K562 (cell line): ENCODE measurements at regions not wholly inside any gene's neighbourhood (a gene's known extent, or its start where the extent isn't known, plus 50 kb on each side); places are given as distances from the start of the nearest gene placed in this dataset.

Experiments
- ATAC-seq: fragments of 200-7000 bp; cut with Tn5 transposase; 3 replicates; pipeline ENCODE4 v1.9.1; 2020; ENCODE audit warnings: moderate library complexity
- BruUV-seq: library from RNA; stranded (reverse); fragments of 400-500 nt; replicated peaks from 2 replicates; lab custom pipeline; 2021; lab: Mats Ljungman, UMichigan
- CTCF ChIA-PET: fragments of 300-600 bp; formaldehyde crosslinking; extraction: SDS; loops from one replicate; lab custom pipeline; 2021; ENCODE audit warnings: low intra/inter-chr PET ratio; lab: Yijun Ruan, JAX
- POLR2A ChIA-PET: fragments of 300-600, 350-650 bp; sonication (Branson Sonifier 250); formaldehyde crosslinking; extraction: SDS; loops from one replicate; lab custom pipeline; 2021; ENCODE audit warnings: antibody characterized with exemption, inconsistent platforms; lab: Yijun Ruan, JAX
- DNase-seq, 4 experiments: peaks; one replicate each; pipeline versions ENCODE4 v3.0.0 to v3.0.0-alpha.2; 2011 to 2018; ENCODE audit warnings: low spot score in 3 of 4, mixed read lengths in 3 of 4; ENCODE audit errors: extremely low read depth in 1 of 4
- FAIRE-seq: peaks from 2 replicates; lab custom pipeline; 2011; peaks lifted over from hg19 to GRCh38; lab: Jason Lieb, UNC
- H2AFZ ChIP-seq: 2 replicates; pipeline ENCODE4 v1.6.0; 2011; ENCODE audit warnings: low read depth, low read length, control low read depth, inconsistent platforms
- H3K27ac ChIP-seq: fragments of 200-600 bp; 3 replicates; pipeline ENCODE4 v1.8.0; 2011; ENCODE audit warnings: low read depth, mild to moderate bottlenecking, control low read depth, inconsistent platforms, low read length, moderate library complexity, mixed read lengths; ENCODE audit errors: extremely low read depth
- H3K27me3 ChIP-seq, 2 experiments: fragments of 300-600 bp in 1 of 2; 2 replicates in 1 of 2; 3 replicates in 1 of 2; pipeline versions ENCODE4 v1.6.0 to v1.8.0; 2011; ENCODE audit warnings: inconsistent platforms in 2 of 2, low read length in 2 of 2, mild to moderate bottlenecking in 1 of 2, mixed read lengths in 1 of 2, moderate library complexity in 1 of 2; ENCODE audit not compliant: control insufficient read depth in 2 of 2, insufficient read depth in 2 of 2
- H3K36me3 ChIP-seq: fragments of 300-600 bp; 3 replicates; pipeline ENCODE4 v1.8.0; 2011; ENCODE audit warnings: mild to moderate bottlenecking, low read length, inconsistent platforms; ENCODE audit not compliant: control insufficient read depth, insufficient read depth
- H3K4me1 ChIP-seq, 2 experiments: fragments of 200-600 bp in 1 of 2; replicated peaks in 1 of 2; 2 replicates in 1 of 2; 3 replicates in 1 of 2; pipeline versions ENCODE4 v1.5.1 to v1.8.0; 2011; ENCODE audit warnings: inconsistent platforms in 2 of 2, low read length in 2 of 2, mild to moderate bottlenecking in 1 of 2, mixed read lengths in 1 of 2, moderate library complexity in 1 of 2; ENCODE audit not compliant: control insufficient read depth in 2 of 2, insufficient read depth in 2 of 2
- H3K4me2 ChIP-seq: 2 replicates; pipeline ENCODE4 v1.6.1; 2011; ENCODE audit warnings: low read length, control low read depth, inconsistent platforms, mixed read lengths; ENCODE audit not compliant: insufficient read depth
- H3K4me3 ChIP-seq: fragments of 200-600 bp; sonication (generic), shearing (Covaris generic); 2 replicates; pipeline ENCODE4 v1.5.1; 2016; ENCODE audit warnings: control low read depth, inconsistent platforms
- H3K79me2 ChIP-seq: fragments of 200-600 bp; 3 replicates; pipeline ENCODE4 v1.8.0; 2011; ENCODE audit warnings: low read length, inconsistent platforms; ENCODE audit not compliant: control insufficient read depth, insufficient read depth
- H3K9ac ChIP-seq, 2 experiments: 2 replicates each; pipeline versions ENCODE4 v1.6.0 to v1.6.1; 2011; ENCODE audit warnings: low read depth in 2 of 2, low read length in 2 of 2, control low read depth in 1 of 2, inconsistent platforms in 1 of 2, mild to moderate bottlenecking in 1 of 2, mixed read lengths in 1 of 2; ENCODE audit not compliant: insufficient read depth in 1 of 2
- H3K9me1 ChIP-seq: one replicate; pipeline ENCODE4 v1.6.0; 2011; ENCODE audit warnings: inconsistent platforms, mild to moderate bottlenecking, low read length, moderate library complexity; ENCODE audit not compliant: control insufficient read depth, insufficient read depth
- H3K9me3 ChIP-seq: replicated peaks from 2 replicates; pipeline ENCODE4 v1.5.1; 2011; ENCODE audit warnings: low read depth, low read length, inconsistent platforms; ENCODE audit not compliant: control insufficient read depth, insufficient read depth
- H4K20me1 ChIP-seq: replicated peaks from 2 replicates; pipeline ENCODE4 v1.6.1; 2011; ENCODE audit warnings: low read length, inconsistent platforms, mixed read lengths; ENCODE audit not compliant: control insufficient read depth, insufficient read depth
- HES1 ChIP-seq: fragments of 450-650 bp; IDR thresholded peaks from 2 replicates; pipeline ENCODE4 v1.6.1; 2016; ENCODE audit warnings: low read depth, mild to moderate bottlenecking, moderate library complexity
- NFE2L1 ChIP-seq: fragments of 450-650 bp; IDR thresholded peaks from 2 replicates; pipeline ENCODE4 v1.6.1; 2016; ENCODE audit warnings: missing genetic modification characterization, low read depth, mild to moderate bottlenecking, missing compliant biosample characterization, moderate library complexity, borderline replicate concordance
- PTBP1 ChIP-seq: fragments of 200-400 bp; formaldehyde crosslinking; IDR thresholded peaks from 2 replicates; pipeline ENCODE4 v1.6.1; 2017; ENCODE audit warnings: low read depth, low read length
- ZBTB26 ChIP-seq: fragments of 450-650 bp; formaldehyde crosslinking; IDR thresholded peaks from 2 replicates; pipeline ENCODE4 v1.4.0; 2022; ENCODE audit warnings: missing genetic modification characterization
- WGBS: fragments of 100-300 bp; shearing (Covaris generic); methylation state at CpG from one replicate; pipeline ENCODE4 v1.1.6; 2016; ENCODE audit warnings: low coverage, mixed read lengths; ENCODE audit not compliant: insufficient coverage; ENCODE audit errors: missing lambda C conversion rate; 5-methylcytosine and 5-hydroxymethylcytosine counted together
- in situ Hi-C: fragments of 300-500 bp; cut with MboI; formaldehyde crosslinking; loops from 4 replicates; pipeline ENCODE4 v1.15.0; 2018; ENCODE audit warnings: inconsistent platforms, mixed read lengths
- intact Hi-C: fragments of 100-400 bp; cut with micrococcal nuclease; formaldehyde crosslinking; loops from 2 replicates; pipeline ENCODE4 v1.14.2; 2022
- TF ChIP-seq, protein P1 (sequence below): IDR thresholded peaks from 2 replicates; pipeline ENCODE4 v1.6.1; 2011; ENCODE audit warnings: borderline replicate concordance, low read depth, mild to moderate bottlenecking, moderate library complexity, low read length; ENCODE audit not compliant: insufficient read depth, poor library complexity, severe bottlenecking

GRCh38 chr9:119859128-119859527, 489.9 kb upstream of the BRINP1 start:
- no TSS peak for BruUV-seq
- POLR2A ChIA-PET: no interaction called here

More at GRCh38 chr9:119859128-119859527, 489.9 kb upstream of the BRINP1 start:
- H3K4me2 ChIP-seq: no peak overlapping the region
- H3K79me2 ChIP-seq: no peaks in the 10 kb centered on the region
- H3K9ac ChIP-seq: no peak overlapping the region
- FAIRE-seq (no peak), ATAC-seq (no peak), DNase-seq (no peak)
- CTCF ChIA-PET: no interaction called here
- no peak overlapping the region for H3K4me3 ChIP-seq
- intact Hi-C loops: no loop called here
- H3K27me3 ChIP-seq: no peaks in the 10 kb centered on the region
- H2AFZ ChIP-seq: no peak overlapping the region
- H3K4me1 ChIP-seq: no peaks in the 10 kb centered on the region
- no peaks in the 10 kb centered on the region for H3K36me3 ChIP-seq
- H3K9me3 ChIP-seq: no peaks in the 10 kb centered on the region
- no peak for TF ChIP-seq HES1
- TF ChIP-seq NFE2L1 (tag): no peak
- no peak for TF ChIP-seq PTBP1
- no peak for TF ChIP-seq ZBTB26 (CRISPR knock-in tag)
- TF ChIP-seq, protein P1, sequence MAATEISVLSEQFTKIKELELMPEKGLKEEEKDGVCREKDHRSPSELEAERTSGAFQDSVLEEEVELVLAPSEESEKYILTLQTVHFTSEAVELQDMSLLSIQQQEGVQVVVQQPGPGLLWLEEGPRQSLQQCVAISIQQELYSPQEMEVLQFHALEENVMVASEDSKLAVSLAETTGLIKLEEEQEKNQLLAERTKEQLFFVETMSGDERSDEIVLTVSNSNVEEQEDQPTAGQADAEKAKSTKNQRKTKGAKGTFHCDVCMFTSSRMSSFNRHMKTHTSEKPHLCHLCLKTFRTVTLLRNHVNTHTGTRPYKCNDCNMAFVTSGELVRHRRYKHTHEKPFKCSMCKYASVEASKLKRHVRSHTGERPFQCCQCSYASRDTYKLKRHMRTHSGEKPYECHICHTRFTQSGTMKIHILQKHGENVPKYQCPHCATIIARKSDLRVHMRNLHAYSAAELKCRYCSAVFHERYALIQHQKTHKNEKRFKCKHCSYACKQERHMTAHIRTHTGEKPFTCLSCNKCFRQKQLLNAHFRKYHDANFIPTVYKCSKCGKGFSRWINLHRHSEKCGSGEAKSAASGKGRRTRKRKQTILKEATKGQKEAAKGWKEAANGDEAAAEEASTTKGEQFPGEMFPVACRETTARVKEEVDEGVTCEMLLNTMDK: no peak
- H3K9me1 ChIP-seq: no peaks in the 10 kb centered on the region
- no peak overlapping the region for H3K27ac ChIP-seq
- 0% methylated on average over 2 of the region's 2 CpGs for WGBS
- H4K20me1 ChIP-seq: no peaks in the 10 kb centered on the region
- in situ Hi-C loops: no loop called here
